GM18502 (cell line): ENCODE measurements at regions not wholly inside any gene's neighbourhood (a gene's known extent, or its start where the extent isn't known, plus 50 kb on each side); places are given as distances from the start of the nearest gene placed in this dataset.

Experiments
- ATAC-seq: cut with Tn5 transposase; IDR thresholded peaks from one replicate; pipeline ENCODE4 v1.9.1; 2021; ENCODE audit warnings: mild to moderate bottlenecking; ENCODE audit not compliant: unreplicated experiment, poor library complexity

- no peak for ATAC-seq
Measured at GRCh38 chr18:28794459-28795245, 617.7 kb upstream of the CDH2 start.

GRCh38 chr18:28793901-28794300, 617.0 kb upstream of the CDH2 start:
- no peak for ATAC-seq

GRCh38 chr18:28792404-28793086, 615.6 kb upstream of the CDH2 start:
- ATAC-seq = no peak

GRCh38 chr18:28791101-28791500, 614.2 kb upstream of the CDH2 start:
- no peak for ATAC-seq

GRCh38 chr18:28789502-28789901, 612.6 kb upstream of the CDH2 start:
- ATAC-seq = no peak

- no peak for ATAC-seq
Measured at GRCh38 chr18:28786926-28787325, 610.0 kb upstream of the CDH2 start.

- no peak for ATAC-seq
Measured at GRCh38 chr18:28781616-28782362, 604.9 kb upstream of the CDH2 start.

GRCh38 chr18:28778706-28779105, 601.8 kb upstream of the CDH2 start:
- ATAC-seq = no peak

- no peak for ATAC-seq
Measured at GRCh38 chr18:28777756-28778155, 600.8 kb upstream of the CDH2 start.

- no peak for ATAC-seq
Measured at GRCh38 chr18:28771849-28772248, 594.9 kb upstream of the CDH2 start.

GRCh38 chr18:28768791-28769768, 592.1 kb upstream of the CDH2 start:
- no peak for ATAC-seq

- no peak for ATAC-seq
Measured at GRCh38 chr18:28767727-28768211, 590.8 kb upstream of the CDH2 start.

- ATAC-seq = no peak
Measured at GRCh38 chr18:28767201-28767600, 590.3 kb upstream of the CDH2 start.

- no peak for ATAC-seq
Measured at GRCh38 chr18:28766721-28767120, 589.8 kb upstream of the CDH2 start.

- no peak for ATAC-seq
Measured at GRCh38 chr18:28766027-28766426, 589.1 kb upstream of the CDH2 start.

GRCh38 chr18:28760299-28760698, 583.4 kb upstream of the CDH2 start:
- ATAC-seq = no peak

GRCh38 chr18:28757466-28758008, 580.6 kb upstream of the CDH2 start:
- ATAC-seq = no peak

GRCh38 chr18:28743115-28743514, 566.2 kb upstream of the CDH2 start:
- no peak for ATAC-seq

GRCh38 chr18:28740575-28740974, 563.6 kb upstream of the CDH2 start:
- no peak for ATAC-seq

GRCh38 chr18:28736951-28737350, 560.0 kb upstream of the CDH2 start:
- no peak for ATAC-seq
